ES-I3 (cell line): ENCODE measurements at regions not wholly inside any gene's neighbourhood (a gene's known extent, or its start where the extent isn't known, plus 50 kb on each side); places are given as distances from the start of the nearest gene placed in this dataset.

Experiments
- H3K36me3 ChIP-seq: 2 replicates; pipeline ENCODE4 v1.6.1; 2013; ENCODE audit warnings: mild to moderate bottlenecking, low read length, control low read depth, moderate library complexity; ENCODE audit not compliant: insufficient read depth
- H3K4me1 ChIP-seq: 2 replicates; pipeline ENCODE4 v1.6.1; 2013; ENCODE audit warnings: mild to moderate bottlenecking, control low read depth, low read length; ENCODE audit not compliant: insufficient read depth
- H3K9ac ChIP-seq: 2 replicates; pipeline ENCODE4 v1.6.1; 2013; ENCODE audit warnings: low read depth, mild to moderate bottlenecking, low read length, moderate library complexity
- H3K9me3 ChIP-seq: 2 replicates; pipeline ENCODE4 v1.6.1; 2013; ENCODE audit warnings: mild to moderate bottlenecking, low read length, moderate library complexity; ENCODE audit not compliant: control insufficient read depth, insufficient read depth

DNA sequence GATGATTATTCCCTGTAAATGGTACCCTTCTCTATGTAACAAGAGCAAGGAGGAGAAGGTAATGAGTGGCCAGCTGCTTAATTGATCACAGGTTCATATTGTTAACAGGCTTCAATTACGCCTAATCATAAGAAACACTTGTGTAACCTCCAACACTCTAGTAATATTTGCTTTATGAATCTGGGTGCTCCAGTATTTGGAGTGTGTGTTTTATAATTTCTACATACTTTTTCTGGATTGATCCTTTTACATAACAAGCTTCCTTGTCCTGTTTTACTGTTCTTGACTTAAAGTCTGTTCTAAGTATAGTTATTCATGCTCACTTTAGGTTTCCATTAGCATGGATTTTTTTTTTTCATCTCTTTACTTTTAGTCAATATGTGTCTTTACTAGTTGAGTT, 984.2 kb downstream of the AMY1C start:
- Histone ChIP-seq H3K9ac (no peak overlapping the region), H3K4me1 (no peaks in the 10 kb centered on the region), H3K9me3 (no peaks in the 10 kb centered on the region), H3K36me3 (no peaks in the 10 kb centered on the region)

DNA sequence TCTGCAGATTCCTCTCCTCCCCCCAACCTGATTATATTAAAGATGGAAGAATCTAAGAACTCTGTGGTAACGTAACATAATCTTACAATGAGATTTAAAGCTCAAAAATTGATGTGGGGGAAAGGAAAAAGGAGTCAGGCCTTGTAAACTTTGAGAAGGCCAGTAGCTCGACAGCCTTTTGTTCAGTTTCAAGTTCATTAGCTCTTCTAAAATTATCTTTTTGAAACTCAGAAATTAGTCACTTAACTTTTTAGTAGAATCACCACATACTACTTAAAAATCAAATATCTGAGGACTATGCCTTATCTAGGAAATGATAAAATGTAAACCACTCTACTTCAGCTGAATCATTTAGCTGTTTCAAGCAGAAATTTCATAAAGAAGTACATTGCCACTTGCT, 996.2 kb downstream of the AMY1C start:
- H3K9ac ChIP-seq: no peak overlapping the region
- H3K4me1 ChIP-seq: no peaks in the 10 kb centered on the region
- H3K36me3 ChIP-seq: no peaks in the 10 kb centered on the region
- no peaks in the 10 kb centered on the region for H3K9me3 ChIP-seq

DNA sequence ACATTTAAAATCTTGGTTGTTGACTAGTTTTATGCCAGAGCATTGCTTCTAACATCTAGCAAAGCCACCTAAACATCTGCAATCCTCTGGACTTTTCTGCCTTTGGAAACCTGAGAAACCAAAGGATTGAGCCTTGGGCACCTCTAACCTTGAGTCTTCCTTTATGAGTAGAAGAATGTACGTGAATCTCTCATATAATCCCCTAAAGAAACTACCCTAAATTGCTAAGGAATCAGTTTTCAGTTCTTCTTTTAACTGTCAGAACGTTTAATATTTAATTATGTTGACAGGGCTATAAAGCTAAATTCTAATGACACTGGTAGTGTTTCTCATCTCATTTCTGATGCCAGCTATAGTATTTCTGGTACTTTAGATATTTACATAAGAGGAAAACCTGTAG, 997.3 kb downstream of the AMY1C start:
- Histone ChIP-seq H3K9ac (no peak overlapping the region), H3K4me1 (no peaks in the 10 kb centered on the region), H3K36me3 (no peaks in the 10 kb centered on the region), H3K9me3 (no peaks in the 10 kb centered on the region)

DNA sequence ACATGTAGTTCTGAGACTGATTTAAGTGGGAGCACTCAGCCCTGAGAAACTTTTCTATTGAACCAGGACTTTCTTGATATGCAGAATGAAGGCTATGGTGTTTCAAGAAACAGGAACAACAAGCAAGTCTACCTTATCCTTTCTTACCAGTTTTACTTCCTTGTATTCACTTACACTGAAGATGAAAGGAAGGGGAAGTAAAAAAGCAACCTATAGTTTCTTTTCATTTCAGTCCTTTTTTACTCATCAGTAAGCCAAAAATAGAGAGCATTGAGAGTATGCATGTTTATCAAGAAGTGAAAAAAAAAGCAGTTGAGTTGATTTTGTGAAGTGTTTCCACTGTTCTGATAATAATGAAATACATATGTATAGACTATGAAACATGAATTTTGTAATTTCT, 1010.3 kb downstream of the AMY1C start:
- H3K36me3 ChIP-seq: no peaks in the 10 kb centered on the region
- no peaks in the 10 kb centered on the region for H3K9me3 ChIP-seq
- no peak overlapping the region for H3K9ac ChIP-seq
- no peaks in the 10 kb centered on the region for H3K4me1 ChIP-seq

DNA sequence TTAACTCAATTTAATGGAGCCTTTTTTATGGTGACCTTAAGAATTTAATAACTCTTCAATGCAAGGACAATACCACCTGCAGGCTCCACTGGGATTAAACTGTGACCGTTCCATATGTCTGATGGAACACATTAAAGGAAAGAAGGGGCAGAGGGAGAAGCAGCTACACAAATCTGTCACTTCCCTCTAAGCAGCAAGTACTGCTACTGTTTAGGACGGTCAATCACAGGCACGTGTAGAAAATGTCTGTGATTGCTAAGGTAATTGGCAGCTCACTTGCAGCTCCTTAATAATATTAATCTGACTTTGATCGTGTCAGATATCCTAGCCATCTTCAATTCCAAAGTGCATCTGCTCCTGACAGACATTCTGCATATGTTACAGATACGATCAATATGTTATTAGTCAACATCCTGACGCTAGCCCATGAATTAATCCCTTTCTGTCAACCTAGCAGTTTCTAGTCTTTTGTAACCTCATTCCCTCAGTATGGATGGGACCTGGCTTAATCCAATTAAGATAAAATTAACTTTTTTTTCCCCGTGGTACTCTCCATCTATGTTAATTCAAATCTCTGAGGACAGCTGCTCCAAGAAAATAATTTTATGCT, 1012.4 kb downstream of the AMY1C start:
- H3K4me1 ChIP-seq: no peaks in the 10 kb centered on the region
- no peaks in the 10 kb centered on the region for H3K9me3 ChIP-seq
- no peak overlapping the region for H3K9ac ChIP-seq

DNA sequence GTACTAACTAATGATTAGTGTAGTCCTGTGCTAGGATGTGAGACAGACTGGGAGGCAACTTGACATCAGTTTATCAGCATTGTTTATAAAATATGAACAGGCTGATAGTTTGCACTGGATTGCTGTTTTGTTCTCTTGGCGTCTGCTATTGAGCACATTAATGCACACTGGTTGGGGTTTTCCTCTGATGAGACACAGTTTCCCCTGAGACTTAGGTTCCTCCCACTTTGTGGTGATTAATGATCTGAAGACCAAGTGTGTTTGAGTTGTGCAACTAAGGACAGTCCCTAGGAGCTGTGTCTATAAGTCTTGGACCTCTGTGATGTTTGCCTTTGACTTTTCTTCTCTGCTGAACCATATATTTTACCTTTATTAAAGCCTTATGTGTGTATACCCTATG, 1015.4 kb downstream of the AMY1C start:
- no peaks in the 10 kb centered on the region for H3K9me3 ChIP-seq
- no peak overlapping the region for H3K9ac ChIP-seq
- H3K4me1 ChIP-seq: no peaks in the 10 kb centered on the region
- no peaks in the 10 kb centered on the region for H3K36me3 ChIP-seq

More for the DNA sequence above, 1012.4 kb downstream of the AMY1C start:
- H3K36me3 ChIP-seq: no peaks in the 10 kb centered on the region

DNA sequence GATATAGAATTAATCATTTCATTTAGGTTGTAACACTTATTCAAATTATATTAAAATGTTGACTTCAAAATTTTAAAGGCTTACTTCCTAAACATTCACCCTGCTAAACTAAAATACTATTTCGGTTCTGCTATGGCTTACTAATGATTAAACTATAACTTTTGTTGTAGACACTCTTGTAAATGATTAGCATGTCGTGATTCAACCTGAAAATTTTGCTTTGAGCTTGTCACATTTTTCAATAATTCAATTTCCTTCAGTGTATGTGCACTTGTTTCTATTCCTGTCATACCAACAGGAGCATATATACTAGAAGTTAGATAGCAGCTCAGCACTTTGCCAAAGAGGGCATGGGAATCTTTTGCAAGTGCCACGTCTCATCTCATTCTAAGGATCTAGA, 1018.8 kb downstream of the AMY1C start:
- Histone ChIP-seq H3K4me1 (no peaks in the 10 kb centered on the region), H3K9ac (no peak overlapping the region), H3K9me3 (no peaks in the 10 kb centered on the region)

DNA sequence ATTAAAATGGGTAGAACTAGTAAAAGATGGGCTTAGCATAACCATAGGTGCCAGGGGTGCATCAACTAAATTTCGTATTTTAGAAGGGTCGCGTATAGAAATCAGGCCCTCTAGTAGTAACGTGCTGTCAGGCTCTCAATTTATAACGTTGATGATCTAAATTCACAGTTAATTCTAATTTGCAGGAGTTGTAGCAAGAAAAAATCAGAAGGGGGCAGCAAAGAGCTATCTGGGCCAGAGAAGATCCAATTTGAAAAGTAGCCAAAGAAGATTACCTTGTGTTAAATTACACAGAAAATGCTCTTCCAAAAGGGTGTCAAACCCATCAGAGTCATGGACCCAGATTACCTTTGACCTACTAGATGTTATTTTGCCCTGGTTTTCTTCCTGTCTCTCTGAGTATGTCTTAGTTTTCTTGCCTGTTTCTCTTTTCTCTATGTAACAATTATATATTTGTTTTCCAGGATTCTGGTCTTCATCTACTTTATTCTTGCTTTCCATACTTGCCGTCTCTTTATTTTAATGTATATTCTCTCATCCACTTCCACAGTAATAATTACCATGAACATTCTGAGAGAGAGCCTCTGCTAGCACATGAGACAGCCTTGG, 1030.9 kb downstream of the AMY1C start:
- H3K9ac ChIP-seq: no peak overlapping the region
- no peaks in the 10 kb centered on the region for H3K4me1 ChIP-seq
- H3K9me3 ChIP-seq: no peaks in the 10 kb centered on the region
- no peaks in the 10 kb centered on the region for H3K36me3 ChIP-seq

More for the DNA sequence above, 1018.8 kb downstream of the AMY1C start:
- H3K36me3 ChIP-seq: no peaks in the 10 kb centered on the region

DNA sequence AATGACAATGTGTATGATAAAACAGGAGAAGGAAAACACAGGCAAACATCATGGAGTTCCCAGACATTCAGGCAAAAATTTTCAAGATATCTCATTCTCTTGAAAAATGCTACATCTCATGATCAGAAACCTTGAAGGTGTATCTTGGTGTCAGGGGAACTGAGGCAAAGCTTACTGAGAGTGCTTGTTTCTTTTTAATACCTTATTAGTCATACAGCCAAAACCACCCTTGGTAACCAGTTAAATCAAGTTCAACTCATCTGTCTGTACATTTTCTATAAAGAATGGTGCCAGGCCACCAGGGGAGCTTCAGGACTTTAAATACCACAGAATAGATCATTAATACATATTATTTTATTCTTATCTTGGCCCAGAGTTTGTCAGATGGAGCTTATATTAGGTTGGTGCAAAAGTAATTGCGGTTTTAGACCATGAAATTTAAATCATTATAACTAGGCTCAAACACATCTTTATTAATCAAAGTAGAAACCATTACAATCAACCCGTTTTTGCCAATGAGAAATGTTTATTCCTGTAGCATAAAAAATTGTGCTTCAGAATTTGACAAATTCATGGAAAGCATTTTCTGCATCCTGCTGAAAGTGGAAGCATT, 1036.0 kb downstream of the AMY1C start:
- no peaks in the 10 kb centered on the region for H3K36me3 ChIP-seq
- no peaks in the 10 kb centered on the region for H3K9me3 ChIP-seq
- no peaks in the 10 kb centered on the region for H3K4me1 ChIP-seq
- H3K9ac ChIP-seq: no peak overlapping the region

DNA sequence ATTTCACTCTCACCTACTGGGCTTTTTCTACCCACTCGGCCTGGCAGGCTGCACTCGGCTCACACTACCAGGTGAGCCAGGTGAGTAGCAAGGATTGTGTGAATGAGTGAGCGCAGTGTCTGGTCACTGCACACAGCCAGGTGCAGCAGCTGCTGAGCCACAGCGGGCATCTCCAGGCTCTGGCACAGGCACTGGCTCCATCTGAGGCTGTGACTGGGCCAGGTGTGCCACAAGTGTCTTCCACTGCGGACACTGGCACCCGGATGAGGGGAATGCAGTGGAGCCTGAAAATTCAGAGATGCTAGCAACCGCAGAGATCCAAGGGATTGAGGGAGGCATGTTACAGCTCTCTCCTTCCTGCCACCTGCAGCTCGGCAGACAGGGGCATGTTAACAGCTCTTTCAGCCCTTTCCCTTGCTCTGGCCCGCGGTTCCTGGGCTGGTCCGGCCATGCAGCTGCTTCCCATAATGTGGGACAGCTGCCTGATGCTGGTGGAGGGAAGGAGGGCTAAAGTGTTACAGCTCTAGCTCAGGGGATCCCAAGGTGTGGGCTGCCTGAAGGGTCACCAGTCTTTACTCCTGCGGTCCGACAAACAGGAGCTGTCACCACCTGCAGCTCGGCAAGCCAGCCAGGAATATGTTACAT, 1038.3 kb downstream of the AMY1C start:
- Histone ChIP-seq H3K9ac (no peak overlapping the region), H3K9me3 (no peaks in the 10 kb centered on the region), H3K4me1 (no peaks in the 10 kb centered on the region), H3K36me3 (no peaks in the 10 kb centered on the region)

DNA sequence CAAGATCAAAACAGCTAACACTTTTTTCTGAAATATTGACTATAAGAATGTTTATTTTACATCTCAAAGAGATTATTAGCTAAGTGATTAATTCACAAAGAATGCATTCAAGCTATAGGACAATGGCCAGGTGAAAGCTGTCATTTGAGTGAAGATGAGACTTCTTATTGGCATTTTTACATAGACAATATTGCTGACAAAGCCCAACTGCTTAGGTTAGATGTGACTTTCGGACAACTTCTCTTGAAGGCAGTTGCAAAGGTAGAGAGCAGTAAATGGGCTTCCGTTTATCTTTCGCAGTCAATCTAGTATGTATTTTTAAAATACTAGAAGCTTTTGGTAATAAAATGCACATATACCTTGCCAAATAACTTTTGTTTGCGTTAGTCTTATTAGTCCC, 1041.3 kb downstream of the AMY1C start:
- no peaks in the 10 kb centered on the region for H3K36me3 ChIP-seq
- no peaks in the 10 kb centered on the region for H3K9me3 ChIP-seq
- no peaks in the 10 kb centered on the region for H3K4me1 ChIP-seq
- H3K9ac ChIP-seq: no peak overlapping the region

DNA sequence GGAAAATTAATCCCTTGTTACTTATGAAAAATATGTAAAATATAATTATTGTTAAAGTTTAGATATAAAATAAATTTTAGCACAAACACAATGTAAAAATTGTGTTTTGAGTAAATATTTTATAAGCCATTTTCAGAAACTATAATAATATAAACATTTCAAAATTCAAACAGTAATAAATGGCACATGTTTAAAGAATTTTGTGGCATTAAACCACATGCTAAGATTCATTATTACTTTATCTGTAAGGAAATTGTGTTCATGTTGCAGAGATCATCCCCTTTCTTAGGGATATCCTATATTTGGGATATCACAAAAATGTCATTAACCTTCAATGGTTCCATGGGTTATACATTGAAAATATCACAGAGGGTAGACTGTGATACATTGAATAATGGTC, 1044.3 kb downstream of the AMY1C start:
- H3K9ac ChIP-seq: no peak overlapping the region
- H3K36me3 ChIP-seq: no peaks in the 10 kb centered on the region
- no peaks in the 10 kb centered on the region for H3K9me3 ChIP-seq
- H3K4me1 ChIP-seq: no peaks in the 10 kb centered on the region

DNA sequence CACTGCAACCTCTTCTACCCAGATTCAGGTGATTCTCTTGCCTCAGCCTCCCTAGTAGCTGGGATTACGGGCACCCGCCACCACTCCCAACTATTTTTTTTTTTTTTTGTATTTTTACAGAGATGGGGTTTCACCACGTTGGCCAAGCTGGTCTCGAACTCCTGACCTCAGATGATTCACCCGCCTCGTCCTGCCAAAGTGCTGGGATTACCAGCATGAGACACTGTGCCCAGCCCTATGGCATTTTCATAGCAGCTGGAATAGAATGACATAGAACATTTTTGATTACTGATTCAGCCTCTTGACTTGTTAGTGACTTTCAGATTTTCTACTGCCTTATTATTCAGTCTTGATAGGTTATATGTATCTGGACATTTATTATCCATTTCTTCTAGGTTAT, 1046.2 kb downstream of the AMY1C start:
- no peak overlapping the region for H3K9ac ChIP-seq
- no peaks in the 10 kb centered on the region for H3K36me3 ChIP-seq
- no peaks in the 10 kb centered on the region for H3K9me3 ChIP-seq
- no peaks in the 10 kb centered on the region for H3K4me1 ChIP-seq

DNA sequence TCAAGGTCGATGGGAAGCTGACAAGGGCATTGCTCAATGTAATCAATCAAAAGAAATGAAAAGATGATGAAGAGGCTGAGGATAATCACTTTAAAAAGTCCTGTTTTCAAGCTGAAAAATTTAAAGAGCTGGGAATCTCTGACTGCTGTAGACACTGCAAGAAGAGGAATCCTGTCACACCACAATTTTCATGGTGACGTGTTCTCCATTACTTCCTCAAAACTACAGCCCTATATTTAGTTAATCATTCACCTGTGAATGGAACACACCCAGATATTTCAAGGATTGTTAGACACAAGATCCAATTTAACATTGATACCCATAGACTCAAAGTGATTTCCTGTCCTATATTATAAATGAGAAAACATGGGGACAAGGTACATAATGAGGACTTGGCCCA, 1048.3 kb downstream of the AMY1C start:
- Histone ChIP-seq H3K4me1 (no peaks in the 10 kb centered on the region), H3K9ac (no peak overlapping the region), H3K36me3 (no peaks in the 10 kb centered on the region), H3K9me3 (no peaks in the 10 kb centered on the region)

DNA sequence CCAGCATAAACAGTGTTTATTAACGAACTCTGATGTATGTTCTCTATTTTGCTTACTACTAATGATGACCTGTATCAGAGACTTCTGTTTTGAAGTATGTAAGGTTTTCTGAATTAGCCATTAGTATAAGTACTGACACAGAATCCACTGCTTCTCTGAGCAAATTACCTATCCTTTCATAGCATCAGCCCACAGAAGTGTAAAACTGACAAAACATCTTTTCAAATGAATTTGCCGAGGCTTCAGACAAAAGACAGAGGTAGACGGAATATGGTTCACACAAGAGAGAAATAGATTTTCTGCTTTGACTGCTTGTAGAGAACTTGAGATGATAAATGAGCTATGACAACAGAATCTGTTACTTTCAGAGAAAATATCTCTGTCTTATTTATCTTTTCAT, 1051.6 kb downstream of the AMY1C start:
- Histone ChIP-seq H3K9ac (no peak overlapping the region), H3K9me3 (no peaks in the 10 kb centered on the region), H3K36me3 (no peaks in the 10 kb centered on the region), H3K4me1 (no peaks in the 10 kb centered on the region)
